Hepatocyte (in vitro differentiated cells): ENCODE measurements at regions not wholly inside any gene's neighbourhood (a gene's known extent, or its start where the extent isn't known, plus 50 kb on each side); places are given as distances from the start of the nearest gene placed in this dataset.

Experiments used
- CTCF ChIP-seq: fragments of 200-600 bp; sonication (generic); IDR thresholded peaks from 2 replicates; pipeline ENCODE4 v1.5.1; 2016; ENCODE audit warnings: antibody characterized with exemption, mild to moderate bottlenecking; ENCODE audit not compliant: poor library complexity
- EZH2 ChIP-seq: fragments of 200-600 bp; sonication (generic); IDR thresholded peaks from 2 replicates; pipeline ENCODE4 v1.6.1; 2016; ENCODE audit warnings: antibody characterized with exemption, mild to moderate bottlenecking, borderline replicate concordance

DNA sequence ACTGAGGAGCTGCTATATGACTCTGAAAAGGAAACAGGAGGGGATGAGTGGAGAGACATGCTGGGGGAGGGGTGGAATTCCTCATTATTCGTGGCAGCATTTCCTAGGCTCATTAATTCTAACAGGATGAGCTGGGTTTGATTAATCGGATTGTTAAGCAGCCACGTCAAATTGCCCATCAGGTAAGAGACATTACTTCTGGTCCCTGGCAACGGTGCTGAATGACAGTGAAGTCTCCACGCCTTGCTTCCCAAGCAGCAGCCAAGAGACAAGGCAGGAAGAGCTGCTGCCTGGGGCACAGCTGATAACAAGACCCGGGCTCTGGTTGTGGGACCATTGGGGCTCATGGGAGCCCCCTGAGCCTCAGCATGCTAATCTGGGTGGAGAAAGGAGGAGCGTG is 86.6 kb downstream of the MARCHF4 start:
- TF ChIP-seq CTCF = no peak
- TF ChIP-seq EZH2 = no peak
